H1 (cell line): ENCODE measurements at regions not wholly inside any gene's neighbourhood (a gene's known extent, or its start where the extent isn't known, plus 50 kb on each side); places are given as distances from the start of the nearest gene placed in this dataset.

Experiments
- BRCA1 ChIP-seq: IDR thresholded peaks from 2 replicates; pipeline ENCODE4 v1.6.1; 2012; ENCODE audit warnings: low read depth, low read length, improper control_type of control experiment
- CEBPB ChIP-seq: IDR thresholded peaks from 2 replicates; pipeline ENCODE4 v1.6.1; 2012; ENCODE audit warnings: low read depth, low read length
- CTCF ChIP-seq, 3 experiments: IDR thresholded peaks; 1 replicate in 2 of 3; 2 replicates in 1 of 3; pipeline versions ENCODE4 v1.5.1 to v1.6.1; 2011; ENCODE audit warnings: low read length in 3 of 3, mild to moderate bottlenecking in 3 of 3, inconsistent platforms in 2 of 3, low read depth in 1 of 3, moderate library complexity in 1 of 3; ENCODE audit not compliant: insufficient read depth in 1 of 3; ENCODE audit errors: control extremely low read depth in 1 of 3
- EZH2 ChIP-seq: fragments of 200-600 bp; sonication (generic); IDR thresholded peaks from 2 replicates; pipeline ENCODE4 v1.7.1; 2012; ENCODE audit warnings: low read depth, mild to moderate bottlenecking, moderate library complexity, low read length, inconsistent platforms; ENCODE audit not compliant: severe bottlenecking
- GTF2F1 ChIP-seq: IDR thresholded peaks from 2 replicates; pipeline ENCODE4 v1.6.1; 2012; ENCODE audit warnings: low read depth, low read length, improper control_type of control experiment, borderline replicate concordance
- MAX ChIP-seq: IDR thresholded peaks from 2 replicates; pipeline ENCODE4 v1.6.1; 2012; ENCODE audit warnings: inconsistent platforms
- NRF1 ChIP-seq: IDR thresholded peaks from 2 replicates; pipeline ENCODE4 v1.6.1; 2011; ENCODE audit warnings: mild to moderate bottlenecking, low read depth, low read length, improper control_type of control experiment
- POLR2A ChIP-seq, 2 experiments: IDR thresholded peaks; 1 replicate in 1 of 2; 2 replicates in 1 of 2; pipeline ENCODE4 v1.6.1; 2011; ENCODE audit warnings: low read depth in 2 of 2, low read length in 2 of 2, mild to moderate bottlenecking in 2 of 2; ENCODE audit errors: control extremely low read depth in 1 of 2
- POLR2AphosphoS5 ChIP-seq: IDR thresholded peaks from 2 replicates; pipeline ENCODE4 v1.6.1; 2011; ENCODE audit warnings: low read depth, low read length
- RAD21 ChIP-seq, 2 experiments: IDR thresholded peaks in 1 of 2; conservative IDR thresholded peaks in 1 of 2; 2 replicates each; pipeline ENCODE4 v1.6.1; 2011; ENCODE audit warnings: low read depth in 2 of 2, low read length in 2 of 2, improper control_type of control experiment in 1 of 2, inconsistent platforms in 1 of 2, mild to moderate bottlenecking in 1 of 2, moderate library complexity in 1 of 2
- SP1 ChIP-seq: IDR thresholded peaks from 2 replicates; pipeline ENCODE4 v1.6.1; 2011; ENCODE audit warnings: low read depth, low read length
- SRF ChIP-seq: IDR thresholded peaks from 2 replicates; pipeline ENCODE4 v1.6.1; 2011; ENCODE audit warnings: mild to moderate bottlenecking, low read depth, low read length, moderate library complexity
- TBP ChIP-seq: IDR thresholded peaks from 2 replicates; pipeline ENCODE4 v1.6.1; 2011; ENCODE audit warnings: low read depth, low read length, improper control_type of control experiment
- USF2 ChIP-seq: IDR thresholded peaks from 2 replicates; pipeline ENCODE4 v1.6.1; 2011; ENCODE audit warnings: low read length, improper control_type of control experiment

GRCh38 chr2:4415810-4416413 lies 712.5 kb downstream of the DCDC2C start:
- TF ChIP-seq CTCF (IDR thresholded peaks at IDR 0.05; ENCODE audit: control extremely low read depth in 1 of 3, insufficient read depth in 1 of 3, low read depth in 1 of 3, low read length in 3 of 3) (no peak), USF2 (no peak), SP1 (no peak), EZH2 (no peak), CEBPB (no peak), BRCA1 (no peak), POLR2A (IDR thresholded peaks at IDR 0.05; ENCODE audit: control extremely low read depth in 1 of 2, low read depth in 2 of 2, low read length in 2 of 2) (no peak), MAX (no peak), SRF (no peak), TBP (no peak), GTF2F1 (no peak), POLR2AphosphoS5 (no peak), NRF1 (no peak), RAD21 (IDR thresholded peaks at IDR 0.05 in 1 of 2, conservative IDR thresholded peaks at IDR 0.05 in 1 of 2; ENCODE audit: low read depth in 2 of 2, low read length in 2 of 2) (no peak)
